ENCODE measurements at regions not wholly inside any gene's neighbourhood (a gene's known extent, or its start where the extent isn't known, plus 50 kb on each side); places are given as distances from the start of the nearest gene placed in this dataset.

GRCh38 chr1:222399197-222399596 is 148.7 kb downstream of the HHIPL2 start:
- Histone ChIP-seq H3K36me3 (ENCODE audit: control insufficient read depth in 2 of 4, insufficient read depth in 4 of 4, low read length in 3 of 4) (no peaks in the 10 kb centered on the region), H4K20me1 (replicated peaks in 1 of 2; ENCODE audit: control insufficient read depth in 1 of 2, insufficient read depth in 2 of 2, low read length in 2 of 2) (peaks cover 0 to 1% of the 10 kb centered on the region in 2 experiments), H2BK120ac (replicated peaks; ENCODE audit: low read depth, low read length) (no peak overlapping the region), H3K23ac (ENCODE audit: insufficient read length) (no peak overlapping the region), H2BK15ac (ENCODE audit: low read length) (no peak overlapping the region), H2AFZ (ENCODE audit: low read length) (no peak overlapping the region), H4K5ac (ENCODE audit: insufficient read length, low read depth, low read length) (no peak overlapping the region), H3K79me2 (ENCODE audit: control insufficient read depth in 1 of 2, insufficient read depth in 2 of 2, low read length in 2 of 2) (no peaks in the 10 kb centered on the region), H3K79me1 (ENCODE audit: low read depth, low read length) (no peaks in the 10 kb centered on the region), H3K23me2 (ENCODE audit: low read depth, low read length) (no peaks in the 10 kb centered on the region), H3K56ac (replicated peaks; ENCODE audit: insufficient read length, low read depth, low read length) (no peak overlapping the region), H3K4me3 (ENCODE audit: extremely low read depth in 1 of 4, insufficient read depth in 2 of 4, low read depth in 3 of 4, low read length in 4 of 4) (no peak overlapping the region), H3K27me3 (replicated peaks in 1 of 4; ENCODE audit: control insufficient read depth in 3 of 4, extremely low read depth in 1 of 4, insufficient read depth in 3 of 4, low read length in 3 of 4) (no peaks in the 10 kb centered on the region), H2BK12ac (ENCODE audit: low read depth, low read length) (no peak overlapping the region), H3K9ac (replicated peaks in 1 of 4; ENCODE audit: extremely low read depth in 1 of 4, low read depth in 3 of 4, low read length in 3 of 4) (no peak overlapping the region), H3K18ac (ENCODE audit: extremely low read depth, low read length) (no peak overlapping the region), H2AK5ac (ENCODE audit: low read depth, low read length) (no peak overlapping the region), H3K9me3 (ENCODE audit: insufficient read depth in 2 of 2, low read depth in 1 of 2, low read length in 1 of 2) (no peaks in the 10 kb centered on the region), H3K4ac (replicated peaks; ENCODE audit: insufficient read length, low read depth, low read length) (no peak overlapping the region), H3K4me2 (ENCODE audit: insufficient read depth in 1 of 2, low read depth in 2 of 2, low read length in 2 of 2) (no peak overlapping the region), H3K14ac (ENCODE audit: insufficient read length) (no peak overlapping the region), H4K8ac (ENCODE audit: extremely low read depth, insufficient read depth, low read length) (no peak overlapping the region), H3K4me1 (replicated peaks in 1 of 4; ENCODE audit: control insufficient read depth in 3 of 4, insufficient read depth in 4 of 4, low read length in 3 of 4) (no peaks in the 10 kb centered on the region), H4K91ac (replicated peaks; ENCODE audit: insufficient read length, low read length) (no peak overlapping the region), H3K27ac (ENCODE audit: low read depth, low read length) (no peak overlapping the region), H2BK5ac (ENCODE audit: low read depth, low read length) (no peak overlapping the region), H2BK20ac (ENCODE audit: low read length) (no peak overlapping the region)
- CTCF ChIA-PET (ENCODE audit: partially characterized antibody): interaction anchor here (0.7 to 1.6 kb wide), 2 partner anchors 11 to 437 kb away, joined by 3 to 7 read pairs; no protein-coding TSS in a partner anchor
- FAIRE-seq: no peak
- POLR2A ChIA-PET (ENCODE audit: partially characterized antibody): no interaction called here
- no peak for DNase-seq (ENCODE audit: low read depth in 1 of 2, low spot score in 2 of 2)
- TF ChIP-seq KDM4A (IDR thresholded peaks at IDR 0.05; ENCODE audit: low read depth, low read length, severe bottlenecking) (no peak), BRCA1 (IDR thresholded peaks at IDR 0.05; ENCODE audit: low read depth, low read length) (no peak), SP4 (IDR thresholded peaks at IDR 0.05; ENCODE audit: low read length) (no peak), SIN3A (conservative IDR thresholded peaks at IDR 0.05 in 1 of 2, IDR thresholded peaks at IDR 0.05 in 1 of 2; ENCODE audit: low read depth in 1 of 2, low read length in 2 of 2) (no peak), SIRT6 (IDR thresholded peaks at IDR 0.05; ENCODE audit: low read length) (no peak), CREB1 (IDR thresholded peaks at IDR 0.05) (no peak), RXRA (IDR thresholded peaks at IDR 0.05; ENCODE audit: insufficient read depth, low read depth, low read length) (no peak), TCF12 (IDR thresholded peaks at IDR 0.05; ENCODE audit: low read depth, low read length) (no peak), HDAC6 (IDR thresholded peaks at IDR 0.05; ENCODE audit: low read depth, low read length) (no peak), USF2 (IDR thresholded peaks at IDR 0.05; ENCODE audit: low read length) (no peak), SP2 (IDR thresholded peaks at IDR 0.05; ENCODE audit: low read length) (no peak), SP1 (IDR thresholded peaks at IDR 0.05; ENCODE audit: low read depth, low read length) (no peak), RFX5 (IDR thresholded peaks at IDR 0.05; ENCODE audit: borderline replicate concordance, low read depth, low read length) (no peak), GTF2F1 (IDR thresholded peaks at IDR 0.05; ENCODE audit: borderline replicate concordance, low read depth, low read length) (no peak), ZNF274 (IDR thresholded peaks at IDR 0.05; ENCODE audit: borderline replicate concordance, extremely low read depth, low read length) (no peak), BACH1 (IDR thresholded peaks at IDR 0.05; ENCODE audit: low read length) (no peak)

Data from H1 (cell line).